HG02973 (cell line): ENCODE measurements at regions not wholly inside any gene's neighbourhood (a gene's known extent, or its start where the extent isn't known, plus 50 kb on each side); places are given as distances from the start of the nearest gene placed in this dataset.

ENCODE experiments used
- ATAC-seq: cut with Tn5 transposase; IDR thresholded peaks from one replicate; pipeline ENCODE4 v1.9.1; 2021; ENCODE audit warnings: moderate library complexity; ENCODE audit not compliant: unreplicated experiment

DNA sequence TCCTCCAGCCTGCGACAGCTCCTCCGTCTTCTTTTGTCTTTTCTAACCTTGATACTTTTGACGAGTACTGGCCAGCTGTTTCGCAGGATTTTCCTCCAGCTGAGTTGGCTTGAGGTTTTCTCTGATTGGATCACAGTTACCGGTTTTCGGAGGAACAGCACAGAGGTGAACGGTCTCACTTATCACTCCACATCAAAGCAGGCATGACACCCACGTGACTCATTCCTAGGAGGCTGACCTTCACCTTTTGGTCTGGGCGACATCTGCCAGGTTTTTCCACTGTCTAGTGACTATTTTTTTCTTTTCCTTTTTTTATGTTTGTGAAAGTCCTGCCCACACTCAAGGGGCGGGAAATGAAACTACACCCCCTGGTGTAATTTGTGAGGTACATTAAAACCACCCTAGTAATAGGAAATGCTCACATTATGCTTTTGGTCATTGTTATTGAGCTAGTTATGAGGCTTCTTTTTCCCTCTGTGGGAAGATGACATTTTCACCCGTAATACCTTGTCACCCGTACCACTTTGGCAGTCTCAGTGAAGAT is 319.2 kb downstream of the GADD45G start:
- ATAC-seq: no peak

DNA sequence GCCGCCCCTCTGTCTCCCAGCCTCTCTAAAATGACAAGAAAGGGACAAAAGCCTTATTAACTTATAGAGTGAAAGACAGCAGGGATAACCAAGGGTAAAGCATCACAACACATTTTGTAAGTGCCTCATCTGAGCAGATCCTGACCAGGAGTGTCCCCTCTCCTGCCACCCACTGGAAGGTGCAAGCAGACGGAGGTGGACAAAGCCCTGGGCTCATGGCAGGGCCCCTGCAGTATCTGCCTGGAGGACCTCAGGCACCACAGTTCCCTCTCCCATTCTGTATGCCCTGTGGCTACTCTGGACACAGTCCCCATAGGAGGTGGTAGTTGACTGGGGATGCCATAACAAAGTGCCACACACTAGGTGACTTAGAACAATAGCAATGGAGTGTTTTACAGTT is 319.8 kb downstream of the GADD45G start:
- no peak for ATAC-seq

GRCh38 chr9:89926167-89926566 is 321.4 kb downstream of the GADD45G start:
- ATAC-seq: no peak

- ATAC-seq: no peak
These were observed 321.9 kb downstream of the GADD45G start for GRCh38 chr9:89926691-89927220.

DNA sequence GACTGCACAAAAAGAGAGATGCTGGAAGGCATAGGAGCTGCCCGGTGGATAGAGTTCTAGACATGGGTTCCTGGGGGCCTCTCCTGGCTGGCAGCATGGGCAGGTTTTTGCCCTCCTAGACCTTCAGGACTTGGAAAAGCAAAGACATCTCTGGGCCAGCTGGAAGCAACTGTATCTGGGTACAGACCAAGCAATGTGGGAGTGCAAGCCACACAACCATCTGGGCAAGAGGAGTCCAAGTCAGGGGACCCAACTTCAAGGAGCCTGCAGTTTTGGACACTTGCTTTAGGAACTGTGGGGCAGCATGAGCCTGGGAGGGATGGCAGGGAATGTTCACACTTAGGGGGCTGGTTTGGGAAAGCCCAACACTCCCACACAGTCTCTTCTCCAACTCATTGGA is 323.3 kb downstream of the GADD45G start:
- ATAC-seq: no peak

- ATAC-seq: no peak
These were observed 323.9 kb downstream of the GADD45G start for GRCh38 chr9:89928521-89929275.

- ATAC-seq: no peak
These were observed 324.5 kb downstream of the GADD45G start for GRCh38 chr9:89929315-89929672.

DNA sequence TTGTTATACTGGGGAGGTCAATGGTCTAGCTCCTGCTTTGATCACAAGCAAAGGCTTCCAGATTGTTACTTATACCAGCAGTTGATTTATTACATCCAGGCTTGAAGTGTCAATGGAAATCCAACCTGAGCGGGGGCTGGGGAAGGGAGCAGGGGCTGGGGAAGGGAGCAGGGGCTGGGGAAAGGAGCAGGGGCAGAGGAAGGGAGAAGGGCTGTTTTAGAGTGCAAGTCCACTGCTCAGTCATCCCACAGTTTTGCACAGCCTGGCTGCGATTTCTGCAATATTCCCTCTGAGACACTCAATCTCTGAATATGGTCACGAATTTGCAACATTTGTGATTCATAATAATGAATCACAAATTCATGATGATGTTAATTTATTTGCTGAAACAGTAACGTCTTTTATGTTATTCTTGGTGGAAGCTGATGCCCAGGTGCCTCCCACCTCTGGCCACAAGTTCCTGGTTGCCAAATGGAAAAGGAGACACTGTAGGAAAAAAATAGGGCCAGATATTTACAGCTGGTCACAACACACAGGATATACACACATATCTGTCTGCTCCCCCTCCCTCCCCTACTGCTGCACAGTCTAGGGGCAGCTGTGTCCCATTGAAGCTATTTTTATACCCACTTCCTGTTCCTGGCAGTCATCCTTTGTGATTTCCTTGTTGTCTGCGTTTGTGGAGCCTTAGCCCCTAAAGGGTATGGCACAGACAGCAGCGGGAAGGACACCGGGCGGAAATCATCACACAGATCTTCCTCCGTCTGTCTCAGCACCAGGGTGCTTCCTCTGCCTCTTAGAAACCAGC is 325.1 kb downstream of the GADD45G start:
- ATAC-seq: no peak

DNA sequence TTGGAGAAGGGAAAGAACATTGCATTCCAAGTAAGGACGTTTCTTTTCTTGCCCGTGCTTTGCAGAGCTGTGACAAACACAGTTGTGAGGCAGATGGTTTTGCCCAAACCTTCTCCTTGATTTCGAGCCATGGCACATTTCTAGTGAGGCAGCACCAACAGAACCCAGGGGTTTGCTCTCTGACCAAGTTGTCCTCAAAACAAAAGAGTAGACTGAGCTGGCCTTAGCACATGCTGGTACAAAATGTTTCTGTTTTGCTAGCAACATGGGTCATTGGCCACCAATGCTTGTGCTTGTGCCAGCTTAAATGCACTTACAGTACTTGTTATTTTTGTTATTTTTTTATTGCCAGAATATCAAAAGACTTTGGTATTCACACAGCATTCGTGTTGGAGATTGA is 328.8 kb downstream of the GADD45G start:
- ATAC-seq: no peak

- ATAC-seq: no peak
These were observed 330.3 kb downstream of the GADD45G start for GRCh38 chr9:89935115-89935514.

DNA sequence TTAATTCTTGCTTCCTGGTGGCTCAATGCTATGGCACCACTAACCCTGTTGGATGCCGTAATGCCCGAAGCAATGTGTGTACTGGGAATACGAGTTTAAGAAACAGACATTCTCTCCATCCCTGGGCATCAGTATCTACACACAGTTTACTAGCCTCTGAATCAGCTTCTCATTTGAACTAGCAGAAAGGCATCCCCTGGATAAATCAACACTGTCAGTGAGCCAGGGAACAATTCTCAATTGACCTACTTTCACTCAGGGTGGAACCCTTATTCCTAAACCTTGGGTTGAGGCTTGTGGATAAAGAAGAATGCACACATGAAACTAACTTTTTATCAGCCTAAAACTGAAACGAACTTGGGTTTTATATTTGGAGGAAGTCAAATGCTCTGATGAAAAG is 331.0 kb downstream of the GADD45G start:
- ATAC-seq: no peak

- no peak for ATAC-seq
These were observed 332.2 kb downstream of the GADD45G start for GRCh38 chr9:89937051-89937450.

DNA sequence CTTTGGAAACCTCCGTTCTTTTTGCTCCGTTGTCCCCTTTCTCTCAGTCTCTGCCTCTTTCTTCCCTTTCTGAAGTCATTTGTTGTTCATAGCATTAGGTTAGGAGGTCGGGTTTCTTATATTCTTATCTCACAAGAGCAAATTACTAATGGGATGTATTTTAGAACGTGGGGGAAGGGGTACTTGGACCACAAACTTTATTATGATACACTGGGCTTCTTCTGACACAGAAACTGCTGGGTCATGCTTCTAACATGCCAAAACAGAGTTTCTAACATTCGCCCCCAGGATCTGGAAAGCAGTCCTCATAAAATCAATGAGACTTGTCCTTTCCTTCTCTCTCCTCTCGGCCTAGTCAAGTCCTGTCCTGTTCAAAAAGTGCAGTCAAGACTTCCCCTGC is 334.4 kb downstream of the GADD45G start:
- ATAC-seq: no peak

- no peak for ATAC-seq
These were observed 334.9 kb downstream of the GADD45G start for GRCh38 chr9:89939626-89940292.

- no peak for ATAC-seq
These were observed 335.8 kb downstream of the GADD45G start for GRCh38 chr9:89940625-89941024.

- ATAC-seq: no peak
These were observed 337.1 kb downstream of the GADD45G start for GRCh38 chr9:89941875-89942274.

- no peak for ATAC-seq
These were observed 337.8 kb downstream of the GADD45G start for GRCh38 chr9:89942643-89943042.

- no peak for ATAC-seq
These were observed 338.5 kb downstream of the GADD45G start for GRCh38 chr9:89943309-89943708.

GRCh38 chr9:89943728-89944127 is 338.9 kb downstream of the GADD45G start:
- ATAC-seq: no peak

DNA sequence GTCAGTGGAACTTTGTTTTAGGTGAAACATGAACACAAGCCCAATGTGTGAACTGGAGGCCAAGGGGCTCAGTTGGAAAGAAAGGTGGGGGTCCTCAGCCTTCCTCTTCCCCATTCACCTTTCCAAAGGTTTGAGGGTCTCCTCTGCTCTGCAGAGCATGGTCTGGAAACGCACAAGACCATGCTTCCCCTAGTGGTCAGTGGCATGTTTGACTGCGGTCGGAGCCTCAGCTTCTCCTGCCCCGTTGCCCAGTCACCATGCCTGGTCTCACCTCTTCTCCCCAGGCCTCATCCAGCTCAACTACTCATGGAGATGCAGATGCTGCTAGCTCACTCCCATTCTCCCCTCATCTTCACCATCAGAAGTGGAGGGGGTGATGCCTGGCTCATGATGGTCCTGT is 340.3 kb downstream of the GADD45G start:
- ATAC-seq: no peak

DNA sequence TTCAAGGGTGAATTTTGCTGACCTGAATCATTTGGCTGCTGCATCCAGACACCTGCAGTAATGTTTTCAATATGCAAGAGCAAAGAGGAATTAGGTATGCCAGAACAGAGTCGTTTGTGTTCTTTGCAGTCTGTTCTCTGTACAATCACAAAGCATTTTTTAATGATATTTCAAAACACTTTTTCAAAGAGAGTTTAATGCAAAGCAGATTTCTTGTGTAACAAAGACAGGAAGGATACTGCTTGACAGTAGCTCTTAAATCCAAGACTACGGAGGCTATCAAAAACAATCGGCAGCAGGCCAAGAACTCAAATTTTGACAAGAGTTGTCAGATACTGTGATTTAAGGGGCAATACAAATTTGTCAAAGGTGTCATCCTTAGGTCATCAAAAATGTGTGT is 341.9 kb downstream of the GADD45G start:
- ATAC-seq: no peak
